H1 (cell line): ENCODE measurements at regions not wholly inside any gene's neighbourhood (a gene's known extent, or its start where the extent isn't known, plus 50 kb on each side); places are given as distances from the start of the nearest gene placed in this dataset.

Source experiments
- BACH1 ChIP-seq: IDR thresholded peaks from 2 replicates; pipeline ENCODE4 v1.6.1; 2012; ENCODE audit warnings: low read length, improper control_type of control experiment
- EGR1 ChIP-seq: IDR thresholded peaks from 2 replicates; pipeline ENCODE4 v1.6.1; 2011; ENCODE audit warnings: low read depth, low read length, borderline replicate concordance
- HDAC2 ChIP-seq, 2 experiments: fragments of 300-600 bp in 1 of 2; sonication (generic) in 1 of 2; IDR thresholded peaks; 2 replicates each; pipeline ENCODE4 v1.6.1; 2011 to 2012; ENCODE audit warnings: low read depth in 2 of 2, low read length in 2 of 2, mild to moderate bottlenecking in 2 of 2, moderate library complexity in 2 of 2, borderline replicate concordance in 1 of 2, inconsistent platforms in 1 of 2
- JUN ChIP-seq: IDR thresholded peaks from 2 replicates; pipeline ENCODE4 v1.6.1; 2011; ENCODE audit warnings: low read depth, mild to moderate bottlenecking, improper control_type of control experiment, low read length
- KDM4A ChIP-seq: IDR thresholded peaks from one replicate; pipeline ENCODE4 v1.7.1; 2012; ENCODE audit warnings: low read depth, mild to moderate bottlenecking, moderate library complexity, low read length, inconsistent platforms; ENCODE audit not compliant: severe bottlenecking
- NANOG ChIP-seq: IDR thresholded peaks from 2 replicates; pipeline ENCODE4 v1.6.1; 2011; ENCODE audit warnings: low read length, low read depth, mild to moderate bottlenecking, inconsistent platforms; ENCODE audit not compliant: insufficient read depth, poor library complexity, severe bottlenecking
- POLR2AphosphoS5 ChIP-seq: IDR thresholded peaks from 2 replicates; pipeline ENCODE4 v1.6.1; 2011; ENCODE audit warnings: low read depth, low read length
- RAD21 ChIP-seq, 2 experiments: IDR thresholded peaks in 1 of 2; conservative IDR thresholded peaks in 1 of 2; 2 replicates each; pipeline ENCODE4 v1.6.1; 2011; ENCODE audit warnings: low read depth in 2 of 2, low read length in 2 of 2, improper control_type of control experiment in 1 of 2, inconsistent platforms in 1 of 2, mild to moderate bottlenecking in 1 of 2, moderate library complexity in 1 of 2
- SAP30 ChIP-seq: fragments of 300-600 bp; sonication (generic); IDR thresholded peaks from 2 replicates; pipeline ENCODE4 v1.7.1; 2012; ENCODE audit warnings: low read length, moderate library complexity, mild to moderate bottlenecking, inconsistent platforms; ENCODE audit not compliant: insufficient read depth, insufficient replicate concordance
- SUZ12 ChIP-seq: fragments of 200-600 bp; sonication (generic); IDR thresholded peaks from 2 replicates; pipeline ENCODE4 v1.6.1; 2012; ENCODE audit warnings: mild to moderate bottlenecking, inconsistent platforms, low read length, moderate library complexity, mixed read lengths
- TEAD4 ChIP-seq: IDR thresholded peaks from 2 replicates; pipeline ENCODE4 v1.6.1; 2012; ENCODE audit warnings: low read depth, low read length, inconsistent platforms, mixed read lengths

DNA sequence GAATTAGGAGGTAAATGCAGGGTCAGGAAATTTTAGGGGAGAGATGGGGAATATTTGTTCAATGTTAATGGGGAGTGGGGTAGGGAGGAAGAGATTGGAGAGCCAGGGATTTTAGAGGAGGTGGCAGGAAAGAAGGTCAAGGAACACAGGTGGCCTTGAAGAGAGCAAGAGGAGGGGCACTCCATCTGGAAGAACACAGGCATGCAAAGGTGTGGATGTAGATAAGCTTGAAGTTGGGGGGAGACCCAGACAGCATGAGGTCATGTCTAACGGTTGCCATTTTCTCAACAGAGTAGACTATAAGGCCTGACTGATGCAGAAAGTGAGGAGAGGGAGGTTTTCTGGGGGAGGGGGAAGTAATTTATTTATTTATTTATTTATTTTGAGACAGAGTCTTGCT lies 77.5 kb downstream of the MAIP1 start (continued):
- TF ChIP-seq POLR2AphosphoS5 (no peak), SUZ12 (no peak), TEAD4 (no peak), BACH1 (no peak), KDM4A (no peak), JUN (no peak), RAD21 (IDR thresholded peaks at IDR 0.05 in 1 of 2, conservative IDR thresholded peaks at IDR 0.05 in 1 of 2; ENCODE audit: low read depth in 2 of 2, low read length in 2 of 2) (no peak), NANOG (no peak), SAP30 (no peak), EGR1 (no peak), HDAC2 (IDR thresholded peaks at IDR 0.05; ENCODE audit: borderline replicate concordance in 1 of 2, low read depth in 2 of 2, low read length in 2 of 2) (no peak)
